Mucosa of descending colon (tissue), 3 donors: ENCODE measurements at regions not wholly inside any gene's neighbourhood (a gene's known extent, or its start where the extent isn't known, plus 50 kb on each side); places are given as distances from the start of the nearest gene placed in this dataset.

Source experiments
- ATAC-seq: fragments of 200-7000 bp; cut with Tn5 transposase; one replicate; pipeline ENCODE4 v1.9.1; 2020; ENCODE audit warnings: mild to moderate bottlenecking, moderate library complexity
- DNase-seq, 3 donors: peaks; one replicate each; pipeline ENCODE4 v3.0.0-alpha.2; 2020
- H3K36me3 ChIP-seq: fragments of 200-600 bp; one replicate; pipeline ENCODE4 v1.8.0; 2021; ENCODE audit warnings: low read depth, mild to moderate bottlenecking
- H3K4me1 ChIP-seq: fragments of 200-600 bp; one replicate; pipeline ENCODE4 v1.8.0; 2021; ENCODE audit warnings: low read depth, mild to moderate bottlenecking
- H3K4me3 ChIP-seq: fragments of 200-600 bp; one replicate; pipeline ENCODE4 v1.8.0; 2021; ENCODE audit warnings: mild to moderate bottlenecking
- H3K9me3 ChIP-seq: fragments of 200-600 bp; one replicate; pipeline ENCODE4 v1.8.0; 2021; ENCODE audit warnings: mild to moderate bottlenecking
- CTCF ChIP-seq: fragments of 200-600 bp; IDR thresholded peaks from one replicate; pipeline ENCODE4 v1.8.0; 2022; ENCODE audit warnings: antibody characterized with exemption, mild to moderate bottlenecking
- intact Hi-C, 2 donors: fragments of 100-400 bp; cut with DNase I in 1 of 2; cut with micrococcal nuclease in 1 of 2; formaldehyde crosslinking; loops; one replicate each; pipeline versions ENCODE4 v1.11.0 to v1.11.1; 2022; cut with DNase I, micrococcal nuclease
- donor health status: DM: no; HTN: no; CAD: no; lungs with moderate emphysema.
- donor health status: DM: no; HTN: no; CAD: no.
- donor health status: DM: no; HTN: yes; CAD: no.

DNA sequence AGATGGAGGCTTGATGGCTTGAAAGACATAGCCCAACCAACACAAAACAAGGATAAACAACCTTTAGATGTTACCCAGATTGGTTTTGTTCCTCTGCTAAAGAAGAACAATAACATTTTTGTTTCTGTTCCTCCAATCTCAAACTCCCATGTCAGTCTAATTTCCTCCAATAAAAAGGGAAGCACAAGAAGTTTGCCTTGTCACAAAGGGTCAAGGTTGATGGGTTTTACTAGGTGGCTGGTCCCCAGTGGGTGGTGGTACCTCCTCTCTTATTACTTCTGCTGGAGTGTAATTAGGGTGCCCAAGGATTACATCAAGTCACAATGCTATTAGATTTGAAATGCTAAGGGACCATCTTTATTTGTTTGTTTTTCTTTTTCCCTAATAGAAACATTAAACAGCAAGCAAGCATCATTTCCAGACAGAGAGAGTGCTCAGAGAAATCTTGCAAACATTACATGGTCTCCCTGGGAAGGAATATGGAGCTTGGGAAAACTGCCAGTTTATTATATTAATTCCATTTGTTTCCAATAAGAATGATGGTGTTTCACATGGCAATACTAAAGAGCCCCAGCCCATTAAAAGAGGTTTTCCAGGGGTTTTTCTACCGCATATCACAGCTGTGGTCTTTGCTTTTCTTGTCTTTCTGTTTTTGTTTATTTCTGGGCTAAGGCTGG lies 78.3 kb upstream of the AOAH start:
- intact Hi-C loops, result no loop called here
- H3K4me3 ChIP-seq, result no peak overlapping the region
- H3K9me3 ChIP-seq, result no peaks in the 10 kb centered on the region
- no peaks in the 10 kb centered on the region for H3K4me1 ChIP-seq
- H3K36me3 ChIP-seq, result no peaks in the 10 kb centered on the region
- no peak for TF ChIP-seq CTCF
- no peak for ATAC-seq
- DNase-seq, result no peak

DNA sequence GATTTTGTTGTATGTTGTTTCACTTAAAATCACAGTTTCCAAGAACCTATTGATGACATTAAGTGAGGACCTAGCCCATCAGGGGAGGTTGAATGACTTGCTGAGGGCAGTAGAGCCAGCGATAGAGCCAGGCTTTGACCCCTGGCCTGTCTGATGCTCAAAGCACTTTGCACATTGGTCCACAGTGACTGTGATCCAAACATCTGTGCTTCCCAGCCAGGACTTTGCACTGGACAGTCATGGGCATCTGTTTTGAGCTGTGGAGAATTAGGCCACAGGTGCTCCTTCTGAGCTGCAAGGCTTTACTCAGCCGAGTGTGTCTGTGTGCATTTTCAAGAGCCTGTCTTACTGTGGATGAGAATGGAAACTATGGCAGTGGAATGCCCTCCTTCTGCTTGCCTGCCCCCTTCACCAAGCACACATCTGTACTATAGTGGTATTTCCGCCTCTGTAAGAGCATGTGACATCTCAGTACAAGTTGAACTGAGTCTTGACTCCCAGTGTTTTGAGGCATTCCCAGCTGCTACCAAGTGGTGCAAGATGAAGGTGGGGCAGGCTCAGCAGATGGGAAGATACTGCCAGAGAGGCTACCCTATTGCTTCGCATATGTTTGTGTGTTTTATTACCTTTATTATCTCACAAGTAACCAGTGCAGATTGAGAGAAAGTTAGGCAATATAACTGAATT lies 72.7 kb upstream of the AOAH start:
- peak; percentile 69 for ATAC-seq
- intact Hi-C loops, result no loop called here
- Histone ChIP-seq H3K9me3 (no peaks in the 10 kb centered on the region), H3K4me1 (peaks cover 20% of the 10 kb centered on the region), H3K36me3 (no peaks in the 10 kb centered on the region), H3K4me3 (no peak overlapping the region)
- no peak for TF ChIP-seq CTCF
- DNase-seq, result no peak

DNA sequence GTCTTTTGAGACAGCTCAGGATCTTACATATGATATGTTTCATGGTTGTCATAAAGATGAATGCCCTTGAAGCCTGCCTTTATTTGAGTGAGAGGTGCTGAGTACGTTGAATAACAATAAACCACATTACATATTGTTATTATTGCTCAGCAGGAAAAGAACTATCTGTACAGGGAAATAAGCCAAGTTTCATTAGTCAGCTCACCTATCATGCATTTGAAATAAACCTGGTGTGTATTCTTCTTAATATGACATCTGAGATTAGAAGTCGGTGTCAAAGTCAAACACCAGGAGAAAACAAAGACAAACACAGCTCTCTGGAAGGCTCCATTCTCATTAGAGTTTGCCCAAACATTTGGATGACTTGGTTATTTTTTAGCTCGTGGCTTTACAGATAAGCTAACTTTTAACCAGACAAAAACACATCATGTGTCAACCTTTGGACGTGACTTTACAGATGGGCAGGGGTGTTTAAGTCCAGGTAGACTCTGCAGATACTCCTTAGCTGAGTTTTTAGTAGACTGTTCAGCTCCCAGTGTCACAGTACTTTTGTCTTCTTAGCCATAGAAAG lies 71.2 kb upstream of the AOAH start:
- ATAC-seq (peak; percentile 77), DNase-seq (no peak)
- no peak overlapping the region for H3K4me3 ChIP-seq
- intact Hi-C loops, result no loop called here
- no peaks in the 10 kb centered on the region for H3K36me3 ChIP-seq
- peaks cover 20% of the 10 kb centered on the region for H3K4me1 ChIP-seq
- TF ChIP-seq CTCF, result no peak
- H3K9me3 ChIP-seq, result no peaks in the 10 kb centered on the region

DNA sequence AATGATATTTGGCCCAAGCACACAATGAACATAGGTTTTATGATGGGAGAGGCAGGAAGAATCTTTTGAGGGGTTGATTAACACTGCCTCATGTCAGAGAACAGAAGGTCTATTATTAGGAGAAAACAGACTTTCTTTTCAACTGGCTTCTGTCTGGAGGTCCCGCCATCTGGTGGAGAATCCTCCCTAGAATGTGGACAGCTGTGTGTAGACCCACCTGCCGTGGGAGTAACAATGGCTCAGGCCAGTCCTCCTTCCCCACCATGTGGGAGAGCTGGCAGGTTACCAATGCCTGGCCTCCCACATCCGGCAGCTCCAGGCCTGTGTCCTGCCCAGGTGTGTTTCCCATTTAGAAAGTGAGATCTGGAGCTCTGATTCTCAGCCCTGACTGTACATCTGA lies 70.4 kb upstream of the AOAH start:
- peaks cover 20% of the 10 kb centered on the region for H3K4me1 ChIP-seq
- H3K36me3 ChIP-seq, result no peaks in the 10 kb centered on the region
- H3K4me3 ChIP-seq, result no peak overlapping the region
- H3K9me3 ChIP-seq, result no peaks in the 10 kb centered on the region
- peak; percentile 37 for ATAC-seq
- no peak for TF ChIP-seq CTCF
- intact Hi-C loops, result no loop called here
- DNase-seq, result no peak

GRCh38 chr7:36792421-36792820 lies 68.1 kb upstream of the AOAH start:
- ATAC-seq (no peak), DNase-seq (no peak)
- no peak overlapping the region for H3K4me3 ChIP-seq
- TF ChIP-seq CTCF, result no peak
- no peaks in the 10 kb centered on the region for H3K9me3 ChIP-seq
- H3K4me1 ChIP-seq, result peaks cover 20% of the 10 kb centered on the region
- H3K36me3 ChIP-seq, result no peaks in the 10 kb centered on the region
- intact Hi-C loops, result no loop called here
